GDM1 (cell line): ENCODE measurements at regions not wholly inside any gene's neighbourhood (a gene's known extent, or its start where the extent isn't known, plus 50 kb on each side); places are given as distances from the start of the nearest gene placed in this dataset.
"Not testable (repeated sequence)": the region's sequence is repeated elsewhere in the genome, so short reads cannot be mapped to it uniquely, and the experiment has no call there.

Experiments
- DNase-seq: peaks from one replicate; lab custom pipeline; 2025; lab: John Stamatoyannopoulos, UW

DNA sequence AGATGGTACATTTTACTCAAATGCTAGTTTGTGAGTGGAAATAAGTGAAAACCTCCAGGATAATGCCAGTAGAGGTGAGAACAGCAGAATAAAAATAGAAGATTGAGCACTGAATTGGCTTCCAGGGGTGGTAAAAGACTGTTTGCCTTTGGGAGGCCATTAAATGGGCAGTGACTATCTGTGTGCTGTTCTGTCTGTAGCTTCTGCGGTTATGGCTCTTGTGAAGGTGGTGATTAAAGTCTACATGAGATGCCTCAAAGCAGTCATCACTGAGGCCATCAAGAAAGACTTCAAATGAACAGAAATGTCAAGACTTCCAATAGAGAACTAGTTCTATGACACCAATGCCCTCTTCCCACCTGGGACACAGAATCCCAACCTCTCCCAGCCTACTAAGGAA, 108.8 kb downstream of the EFHB start:
- no peak for DNase-seq

DNA sequence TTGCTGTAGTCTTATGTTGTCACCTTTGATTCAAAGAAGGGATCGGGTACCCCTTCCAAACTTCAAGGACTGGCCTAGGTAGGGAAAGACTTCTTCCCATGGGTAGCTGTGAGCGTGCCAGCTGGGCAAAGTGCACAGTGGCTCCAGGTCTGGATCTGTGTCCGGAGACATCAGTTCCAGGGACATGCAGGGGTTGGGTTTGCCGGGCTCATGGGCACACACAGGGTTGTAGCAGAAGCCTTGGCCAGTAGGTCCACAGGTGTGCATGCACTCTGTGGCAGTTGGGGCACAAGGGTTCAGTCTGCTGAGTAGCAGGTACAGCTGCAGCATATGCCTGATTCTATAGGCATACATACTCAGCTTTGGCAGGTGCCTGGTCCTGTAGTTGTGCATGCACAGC, 111.2 kb downstream of the EFHB start:
- DNase-seq: no peak

DNA sequence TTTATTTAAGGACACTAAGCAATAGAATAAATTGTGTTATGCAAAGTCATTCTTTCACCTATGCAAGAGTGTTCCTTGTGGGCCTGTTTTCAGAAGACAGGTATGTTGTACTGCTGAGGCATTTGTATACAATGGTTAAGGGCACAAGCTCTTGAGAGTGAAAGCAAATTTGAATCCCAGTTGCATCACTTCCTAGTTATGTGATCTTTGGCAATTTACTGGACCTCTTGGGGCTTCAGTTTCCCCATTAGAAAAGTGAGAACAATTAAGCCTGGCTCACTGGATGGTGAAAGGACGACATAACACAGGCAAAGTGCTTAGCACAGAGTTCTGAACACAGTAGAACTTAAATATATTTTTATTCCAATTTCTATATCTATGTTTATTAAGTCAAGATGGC, 117.4 kb downstream of the EFHB start:
- DNase-seq: no peak

DNA sequence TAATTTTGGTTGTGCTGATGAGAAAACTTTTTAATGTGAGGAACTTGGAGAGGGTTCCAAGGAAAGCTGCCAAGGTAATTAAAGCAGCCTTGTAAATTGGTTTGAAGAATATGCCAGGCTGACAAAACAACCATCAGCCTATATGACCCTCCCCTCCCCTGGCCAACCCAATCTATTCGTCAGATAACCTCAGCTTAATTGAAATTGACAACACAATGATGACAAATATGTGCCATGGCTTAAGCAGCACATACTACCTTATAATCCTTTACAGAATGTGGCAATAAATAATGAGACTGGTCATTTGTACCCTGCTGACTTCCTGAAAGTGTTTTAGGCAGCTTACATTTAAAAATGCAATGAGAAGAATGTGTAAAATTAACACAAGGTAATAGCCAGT, 118.2 kb downstream of the EFHB start:
- no peak for DNase-seq

DNA sequence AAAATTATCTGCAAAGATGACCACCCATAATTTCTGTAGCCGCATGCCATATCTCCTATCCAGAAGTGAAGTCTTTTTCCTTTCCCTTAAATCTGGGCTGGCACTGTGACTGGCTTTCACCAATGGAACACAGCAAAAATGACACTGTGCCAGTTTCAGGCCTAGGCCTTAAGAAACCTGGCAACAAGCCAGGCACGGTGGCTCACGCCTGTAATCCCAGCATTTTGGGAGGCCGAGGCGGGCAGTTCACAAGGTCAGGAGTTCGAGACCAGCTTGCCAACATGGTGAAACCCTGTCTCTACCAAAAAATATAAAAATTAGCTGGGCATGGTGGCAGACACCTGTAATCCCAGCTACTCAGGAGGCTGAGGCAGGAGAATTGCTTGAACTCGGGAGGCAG, 120.3 kb downstream of the EFHB start:
- DNase-seq: not testable (repeated sequence)

DNA sequence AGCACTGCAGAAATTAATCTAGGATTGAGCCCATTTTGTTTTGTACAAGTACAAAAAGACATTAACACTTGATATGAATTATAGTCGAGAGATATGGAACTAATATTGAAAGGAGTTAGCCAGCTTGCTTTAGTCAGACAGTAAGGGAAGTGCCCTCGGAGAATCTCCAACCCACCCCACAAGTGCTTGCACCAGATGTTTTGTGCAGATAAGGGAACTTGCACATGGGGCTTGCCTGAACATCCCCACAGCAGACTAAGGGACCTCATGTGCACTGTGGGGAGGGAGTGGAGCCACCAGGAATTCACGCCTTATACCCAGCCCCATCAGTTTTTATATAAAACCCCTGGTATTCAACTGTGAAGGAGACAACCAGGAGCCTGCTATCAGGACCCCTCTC, 122.3 kb downstream of the EFHB start:
- DNase-seq: peak; percentile 91

DNA sequence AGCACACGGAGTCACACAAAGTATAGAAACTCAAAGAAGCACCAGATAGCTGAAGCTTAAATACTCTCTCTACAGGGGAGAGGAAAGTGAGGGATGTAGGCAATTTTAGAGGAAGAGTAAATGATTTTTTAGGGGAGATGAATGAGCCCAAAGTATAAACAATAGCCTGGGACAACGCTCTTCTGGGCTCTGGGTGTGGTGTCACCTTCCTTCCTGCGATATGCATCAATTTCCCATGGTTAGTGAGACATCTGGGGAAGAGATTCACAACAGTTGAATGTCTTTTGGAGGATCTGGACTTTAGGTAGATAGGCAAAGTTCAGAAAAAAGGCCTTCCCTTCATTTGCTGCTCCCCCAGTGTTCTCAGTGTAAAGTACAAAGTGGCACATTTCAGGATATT, 125.2 kb downstream of the EFHB start:
- no peak for DNase-seq

DNA sequence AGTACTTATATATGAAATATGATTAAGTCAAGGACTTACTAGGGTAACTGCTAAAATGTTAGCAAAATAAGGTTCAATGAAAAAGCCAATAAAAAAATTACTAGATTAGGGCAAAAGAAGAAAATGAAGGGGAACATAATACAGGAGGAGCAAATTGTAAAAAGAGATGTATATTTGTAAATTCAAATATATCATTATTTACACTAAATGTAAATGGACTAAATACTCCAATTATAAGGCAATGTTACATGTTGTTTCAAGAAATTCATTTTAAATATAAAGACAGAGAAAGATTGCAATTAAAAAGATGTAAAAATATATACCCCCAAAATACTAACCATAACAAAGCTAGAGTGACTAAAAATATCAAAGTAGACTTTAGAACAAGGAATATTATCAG, 134.1 kb downstream of the EFHB start:
- no peak for DNase-seq

DNA sequence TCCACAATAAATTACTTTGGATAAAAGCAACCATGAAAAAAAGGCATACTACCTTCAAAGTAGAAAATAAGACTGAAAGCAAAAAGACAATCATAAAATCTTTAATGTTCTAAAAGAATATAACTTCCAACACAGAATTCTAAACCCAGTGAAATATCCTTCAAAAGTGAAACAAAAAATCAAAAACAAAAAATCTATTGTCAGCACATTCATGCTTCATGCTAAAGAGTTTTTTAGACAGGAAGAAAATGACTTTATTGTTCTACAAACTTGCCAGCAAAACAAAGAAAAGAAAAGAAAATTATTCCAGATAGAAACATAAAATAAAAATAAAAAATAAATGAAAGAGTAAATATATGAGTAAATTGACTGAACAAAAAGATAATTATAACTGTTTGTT, 134.9 kb downstream of the EFHB start:
- no peak for DNase-seq

DNA sequence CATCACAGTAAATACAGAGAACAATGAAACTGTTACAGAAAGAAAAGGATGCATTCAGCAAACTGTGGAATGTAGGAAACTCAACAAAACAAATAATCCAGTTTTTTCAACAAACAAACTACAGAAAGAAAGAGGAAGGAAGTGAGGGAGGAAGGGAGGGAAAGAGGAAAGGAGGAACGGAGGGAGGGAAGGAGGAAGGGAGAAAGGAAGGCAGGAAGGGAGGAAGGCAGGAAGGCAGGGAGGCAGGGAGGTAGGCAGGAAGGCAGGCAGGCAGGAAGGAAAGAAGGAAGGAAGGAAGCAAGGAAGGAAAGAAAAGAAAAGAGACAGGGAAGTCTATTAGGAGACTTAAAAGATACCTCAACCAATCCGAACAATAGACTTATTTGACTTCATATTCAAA, 135.7 kb downstream of the EFHB start:
- no peak for DNase-seq

DNA sequence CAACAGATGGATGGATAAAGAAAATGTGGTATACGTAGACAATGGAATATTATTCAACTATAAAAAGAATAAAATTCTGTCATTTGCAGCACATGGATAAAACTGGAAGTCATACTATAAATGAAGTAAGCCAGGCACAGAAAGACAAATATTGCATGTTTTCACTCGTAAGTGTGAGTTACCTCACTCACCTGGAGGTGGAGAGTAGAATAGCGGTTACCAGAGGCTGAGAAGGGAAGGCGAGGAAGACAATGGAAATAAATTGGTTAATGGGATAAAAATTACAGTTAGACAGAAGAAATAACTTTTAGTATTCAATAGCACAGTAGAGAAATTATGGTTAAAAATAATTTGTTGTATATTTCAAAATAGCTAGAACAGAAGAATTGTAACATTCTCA, 141.6 kb downstream of the EFHB start:
- no peak for DNase-seq

DNA sequence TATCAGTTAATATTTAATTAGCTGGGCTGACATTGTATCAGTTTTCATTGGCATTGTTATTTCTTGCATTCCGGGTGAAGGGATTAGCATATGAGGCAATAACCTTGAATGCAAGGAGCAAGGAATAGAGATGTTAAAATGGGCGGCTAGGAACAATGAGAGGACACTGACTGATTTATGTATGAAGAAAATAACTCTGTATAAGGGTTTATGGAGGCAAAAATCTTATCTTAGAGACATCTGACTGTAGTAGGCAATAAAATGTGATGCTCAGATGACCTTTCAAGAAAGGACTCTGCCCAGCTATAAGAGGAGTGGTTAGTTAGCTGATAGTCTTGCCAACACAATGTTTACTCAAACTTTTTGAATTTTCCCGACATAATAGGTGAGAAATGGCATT, 158.3 kb downstream of the EFHB start:
- no peak for DNase-seq

DNA sequence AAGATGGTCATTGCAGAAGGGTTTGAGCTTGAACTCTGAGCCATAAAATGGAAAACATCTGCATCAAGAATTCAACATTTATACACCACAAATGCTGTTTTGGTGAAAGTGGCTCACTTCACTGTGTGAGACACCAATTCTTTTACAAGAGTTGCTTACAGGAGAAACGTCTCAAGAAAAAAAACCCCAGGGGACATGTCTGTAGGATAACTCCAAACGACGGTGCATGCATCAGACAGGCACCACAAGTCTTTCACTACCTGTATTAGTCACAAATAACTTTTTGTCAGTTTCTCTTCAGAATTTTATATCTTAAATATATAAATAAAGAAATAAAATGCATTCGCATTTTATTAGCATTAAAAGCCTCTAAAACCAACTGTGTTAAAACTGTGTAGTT, 164.3 kb downstream of the EFHB start:
- DNase-seq: no peak

DNA sequence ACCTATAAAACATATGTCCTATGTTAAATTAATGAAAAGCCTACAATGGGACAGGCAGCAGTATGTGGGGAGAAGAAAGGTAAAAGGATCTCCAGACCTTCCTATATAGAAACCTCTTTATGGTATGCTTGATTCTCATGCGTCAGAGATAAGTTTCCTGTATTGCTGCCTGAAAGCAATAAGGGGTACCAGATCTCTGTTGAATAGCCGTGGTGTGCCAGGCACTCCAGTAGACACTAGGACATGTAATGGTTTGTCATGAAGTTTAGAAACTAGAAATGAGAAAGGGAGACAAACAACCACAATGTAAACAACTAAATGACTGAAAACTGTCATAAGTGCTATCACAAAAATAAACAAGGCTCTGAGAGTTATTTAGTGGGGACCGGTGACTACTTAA, 168.1 kb downstream of the EFHB start:
- DNase-seq: no peak

DNA sequence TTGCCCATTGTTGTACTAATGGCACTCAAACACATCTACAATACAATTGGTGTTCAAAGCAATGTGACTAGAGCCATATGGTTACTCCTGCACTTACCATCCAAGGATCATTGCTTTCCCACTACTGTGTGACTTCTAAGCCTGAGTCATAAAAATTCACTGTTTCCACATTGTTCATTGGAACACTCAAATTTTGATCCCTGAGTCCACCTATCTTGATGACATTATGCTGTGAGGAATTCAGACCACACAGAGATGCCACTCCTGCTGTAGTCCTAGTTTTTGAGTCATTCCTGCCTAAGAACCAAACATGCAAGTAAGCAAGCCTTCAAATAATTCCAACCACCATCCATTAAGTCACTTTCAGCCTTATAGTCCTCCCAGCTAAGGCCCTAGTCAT, 176.2 kb downstream of the EFHB start:
- no peak for DNase-seq

DNA sequence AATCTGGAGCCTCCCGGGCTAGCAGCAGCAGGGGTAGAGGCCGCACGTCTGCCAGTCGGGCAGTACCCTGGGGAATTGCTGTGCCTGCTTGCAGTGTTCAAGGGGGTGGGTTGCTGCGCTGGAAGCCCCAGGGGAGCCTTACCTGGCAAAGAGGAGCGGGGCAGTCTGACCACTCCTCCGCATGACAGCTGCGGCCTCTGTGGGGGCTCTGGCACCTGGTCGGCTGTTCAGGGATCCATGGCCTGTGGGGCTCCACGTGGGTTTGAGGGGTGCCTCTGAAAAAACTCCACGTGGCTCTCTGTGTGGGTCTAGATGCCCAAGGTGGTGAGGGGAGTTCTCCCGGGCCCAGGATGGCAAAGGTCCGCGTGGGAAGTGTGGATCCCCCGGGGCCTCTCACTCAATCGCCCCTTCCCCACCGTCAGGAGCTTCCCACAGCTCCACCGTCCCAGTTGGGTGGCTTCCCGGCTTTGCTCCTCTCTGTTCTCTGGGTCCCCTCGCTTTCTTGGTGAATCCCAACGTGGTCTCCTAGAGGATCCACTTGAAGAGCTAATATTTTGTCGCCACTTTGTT, 184.5 kb downstream of the EFHB start:
- no peak for DNase-seq

DNA sequence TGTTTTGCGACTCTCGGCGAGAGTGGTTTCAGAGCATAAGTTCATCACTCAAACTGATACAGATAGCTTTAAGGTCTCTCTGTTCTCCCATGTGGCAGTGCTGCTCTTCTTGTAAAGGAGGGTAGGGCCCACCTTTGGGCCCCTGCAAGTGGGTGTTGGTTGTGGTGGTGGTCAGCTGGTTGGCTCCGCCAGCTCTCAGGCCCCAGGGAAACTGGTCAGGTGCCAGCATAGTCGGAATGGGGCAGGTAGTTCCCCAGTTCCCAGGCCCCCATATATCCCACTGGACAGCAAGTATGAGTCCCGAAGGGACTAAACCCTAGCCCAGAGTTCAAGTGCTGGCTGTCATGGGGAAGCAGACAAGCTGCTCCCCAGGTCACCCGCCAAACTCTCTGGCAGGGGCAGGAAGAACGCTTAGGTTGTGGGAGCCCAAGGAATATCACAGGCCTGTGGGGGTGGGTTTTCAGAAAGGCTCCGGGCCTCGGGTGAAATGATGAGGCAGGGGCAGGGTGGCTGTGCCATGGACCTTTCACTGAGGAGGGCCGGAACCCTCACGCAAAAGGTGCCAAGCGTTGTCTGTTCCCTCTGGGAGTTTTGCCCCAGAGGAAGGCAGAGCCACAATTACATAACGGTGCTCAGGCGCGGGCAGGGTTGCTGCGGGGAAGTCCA, 185.1 kb downstream of the EFHB start:
- DNase-seq: no peak

DNA sequence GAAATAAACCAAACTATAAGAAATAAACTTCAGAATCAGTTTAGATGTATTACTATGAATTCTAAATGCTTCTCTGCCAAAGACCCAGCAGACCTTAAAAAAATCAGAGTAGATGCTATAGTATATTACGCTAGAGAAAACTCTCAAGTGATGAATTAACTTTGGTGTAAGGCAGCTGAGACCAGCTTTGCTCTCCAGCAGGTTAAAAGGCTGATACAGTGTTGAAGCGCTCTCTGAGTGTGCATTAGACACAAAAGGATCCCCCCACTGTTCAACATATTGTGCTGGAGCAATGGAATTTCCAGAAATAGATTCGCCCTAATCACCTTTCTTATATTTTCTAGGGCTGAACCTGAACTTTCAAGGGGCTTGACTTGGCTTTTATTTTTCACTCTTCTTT, 190.0 kb downstream of the EFHB start:
- no peak for DNase-seq

DNA sequence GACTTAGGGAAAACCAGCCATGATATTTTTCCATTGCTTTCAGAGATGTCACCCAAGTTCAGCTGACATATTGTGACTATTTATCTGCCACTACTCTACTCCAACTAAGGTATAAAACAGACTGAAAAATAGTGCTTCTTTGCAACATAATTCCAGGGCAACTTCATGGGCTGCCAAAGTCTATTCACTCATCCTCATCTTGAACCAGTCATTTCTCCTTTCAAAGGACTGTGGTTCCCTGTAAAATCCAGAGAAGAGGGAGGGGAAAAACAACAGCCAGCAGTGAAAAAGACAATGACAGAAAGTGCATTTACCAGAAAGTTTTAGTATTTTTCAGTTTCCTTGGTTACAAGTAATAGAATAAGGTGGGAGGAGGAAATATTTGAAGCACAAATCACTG, 191.1 kb downstream of the EFHB start:
- no peak for DNase-seq

DNA sequence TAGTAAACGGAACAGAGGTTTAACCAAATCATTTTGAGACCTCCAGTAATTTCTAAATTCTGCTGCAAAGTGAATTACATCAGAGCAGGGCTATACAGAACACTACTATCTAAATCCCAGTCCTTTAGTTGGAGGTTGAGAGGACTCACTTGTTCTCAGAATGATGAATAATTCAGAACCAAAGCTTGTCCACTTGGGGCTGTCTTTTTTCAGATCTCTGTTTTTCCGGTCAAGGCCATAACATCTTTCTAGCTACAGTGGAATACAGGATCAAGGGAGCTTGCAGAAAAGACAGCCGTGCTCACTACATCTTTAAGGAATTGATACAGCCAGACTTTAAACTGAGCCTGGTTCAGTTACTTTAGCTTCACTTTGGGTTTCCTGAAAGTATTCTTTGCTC, 194.5 kb downstream of the EFHB start:
- DNase-seq: no peak

DNA sequence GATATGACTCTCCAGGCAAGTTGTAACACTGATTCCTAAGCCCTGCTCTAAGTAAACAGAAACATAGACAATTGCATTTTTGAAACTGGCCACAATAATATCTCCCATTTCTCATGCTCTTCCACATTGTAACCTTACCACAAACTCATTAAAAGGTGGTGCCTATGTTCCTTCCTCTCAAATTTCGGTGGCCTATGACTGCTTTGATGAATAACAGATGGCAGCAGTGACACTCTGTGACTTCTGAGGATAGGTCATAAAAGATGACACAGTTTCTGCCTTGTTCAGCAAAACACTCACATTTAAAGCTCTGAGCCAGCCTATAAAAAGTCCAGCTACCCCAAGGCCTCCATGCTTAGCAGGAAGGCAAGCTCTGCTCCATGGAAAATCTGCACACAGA, 195.2 kb downstream of the EFHB start:
- no peak for DNase-seq

DNA sequence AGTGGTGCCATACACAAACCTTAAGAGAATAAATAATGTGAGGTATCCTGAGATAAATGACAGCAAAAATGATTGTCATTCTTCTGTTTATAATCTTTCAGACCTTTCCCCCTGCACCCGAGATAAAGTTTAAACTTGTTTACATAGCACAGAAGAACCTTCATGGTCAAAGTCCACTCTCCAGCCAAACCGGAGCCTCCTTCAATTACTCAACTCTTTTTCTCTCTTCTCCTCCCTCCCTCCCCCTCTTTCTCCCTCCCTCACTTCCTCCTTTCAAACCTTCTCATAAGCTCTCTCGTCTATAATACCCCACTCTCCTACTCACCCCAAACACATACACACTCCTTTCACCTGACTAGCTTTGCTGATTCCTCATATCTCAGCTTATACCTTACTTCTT, 198.9 kb downstream of the EFHB start:
- no peak for DNase-seq

DNA sequence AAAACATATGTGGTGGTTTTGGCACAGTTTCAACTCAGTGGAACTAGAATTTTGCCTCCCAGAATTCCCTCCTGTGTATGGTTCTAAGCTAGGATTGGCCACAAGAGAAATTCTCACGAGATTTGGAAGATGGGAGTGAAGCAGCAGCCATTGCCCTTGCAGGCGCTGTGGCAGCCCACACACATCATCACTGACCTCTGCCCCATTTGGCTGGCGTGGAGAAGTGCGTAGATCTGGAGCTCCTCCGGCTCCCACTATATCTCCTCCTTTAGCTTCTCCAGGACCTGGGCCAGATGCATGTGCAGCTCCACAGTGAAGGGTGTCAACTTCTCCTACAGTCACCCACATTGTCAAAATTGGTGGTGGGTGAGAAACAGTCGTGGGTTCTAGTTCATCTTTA, 199.6 kb downstream of the EFHB start:
- DNase-seq: no peak

DNA sequence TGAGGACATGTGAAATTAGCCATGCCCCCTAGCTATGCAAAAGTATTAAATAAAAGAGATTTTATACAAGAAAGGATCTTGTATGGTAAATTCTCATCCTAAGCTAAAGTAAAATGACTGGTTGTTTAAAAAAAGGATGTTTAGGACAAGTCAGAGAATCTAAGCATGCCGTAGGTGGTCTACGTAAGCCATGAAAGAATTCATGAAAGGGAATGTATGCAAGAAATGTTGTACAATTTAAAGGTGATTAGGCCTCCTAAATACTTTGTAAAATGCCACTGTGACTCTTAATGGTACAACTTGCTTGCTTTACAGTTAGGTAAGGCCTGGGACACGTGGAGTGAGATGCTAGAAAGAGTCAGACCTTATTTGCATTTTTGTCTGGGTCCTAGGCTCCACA, 209.0 kb downstream of the EFHB start:
- no peak for DNase-seq

DNA sequence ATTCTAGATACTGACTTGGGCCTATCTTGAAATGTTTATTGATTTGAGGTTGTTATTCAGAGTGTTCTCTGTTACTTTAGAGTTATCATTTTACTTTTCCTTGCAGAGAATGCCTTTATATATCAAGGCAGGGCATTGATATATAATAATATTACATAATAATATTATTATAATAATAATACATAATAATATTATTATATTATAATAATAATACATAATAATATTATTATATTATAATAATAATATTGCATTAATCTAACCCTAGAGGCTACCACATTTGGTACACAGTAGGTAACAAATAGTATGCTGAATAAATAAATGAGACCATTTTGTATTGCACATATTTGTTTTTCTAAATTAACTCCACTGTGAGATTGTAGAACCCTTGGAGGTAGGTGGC, 216.3 kb downstream of the EFHB start:
- no peak for DNase-seq
